ENCODE measurements at regions not wholly inside any gene's neighbourhood (a gene's known extent, or its start where the extent isn't known, plus 50 kb on each side); places are given as distances from the start of the nearest gene placed in this dataset.

DNA sequence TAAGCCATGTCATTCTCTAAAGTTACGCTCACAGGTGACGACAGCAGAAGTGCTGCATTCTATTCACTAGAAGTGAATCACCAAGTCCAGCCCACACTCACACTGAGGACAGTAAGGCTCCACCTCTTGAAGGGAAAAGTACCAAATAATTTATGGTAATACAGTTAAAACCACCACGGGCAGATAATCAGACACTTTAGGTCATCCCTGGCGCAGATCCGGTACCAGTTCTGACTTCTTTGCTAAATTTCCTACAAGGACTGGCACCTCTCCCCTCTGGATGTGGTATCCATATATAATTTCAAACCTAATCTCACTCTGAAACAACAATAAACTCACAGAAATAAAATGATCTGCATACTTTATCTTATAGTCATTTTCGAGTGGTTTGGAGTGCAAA lies 954.7 kb upstream of the GHITM start:
- Histone ChIP-seq H3K27ac (ENCODE audit: poor library complexity, severe bottlenecking) (no peak overlapping the region), H3K4me1 (ENCODE audit: insufficient read depth, poor library complexity, severe bottlenecking) (no peaks in the 10 kb centered on the region), H3K4me3 (ENCODE audit: severe bottlenecking) (no peak overlapping the region), H3K9me3 (ENCODE audit: severe bottlenecking) (no peaks in the 10 kb centered on the region), H3K36me3 (ENCODE audit: low read depth) (no peaks in the 10 kb centered on the region), H3K27me3 (ENCODE audit: insufficient read depth, poor library complexity, severe bottlenecking) (no peaks in the 10 kb centered on the region)
- no peak for TF ChIP-seq CTCF (IDR thresholded peaks at IDR 0.05; ENCODE audit: poor library complexity, severe bottlenecking)
- DNase-seq (ENCODE audit: low spot score) (no peak), ATAC-seq (ENCODE audit: low read depth) (no peak)

GRCh38 chr10:83190614-83191013 lies 948.7 kb upstream of the GHITM start:
- Histone ChIP-seq H3K9me3 (ENCODE audit: severe bottlenecking) (no peaks in the 10 kb centered on the region), H3K36me3 (ENCODE audit: low read depth) (no peaks in the 10 kb centered on the region), H3K27me3 (ENCODE audit: insufficient read depth, poor library complexity, severe bottlenecking) (no peaks in the 10 kb centered on the region), H3K4me3 (ENCODE audit: severe bottlenecking) (no peak overlapping the region), H3K4me1 (ENCODE audit: insufficient read depth, poor library complexity, severe bottlenecking) (no peaks in the 10 kb centered on the region), H3K27ac (ENCODE audit: poor library complexity, severe bottlenecking) (no peak overlapping the region)
- ATAC-seq (ENCODE audit: low read depth) = no peak
- DNase-seq (ENCODE audit: low spot score) = no peak
- TF ChIP-seq CTCF (IDR thresholded peaks at IDR 0.05; ENCODE audit: poor library complexity, severe bottlenecking) = no peak

DNA sequence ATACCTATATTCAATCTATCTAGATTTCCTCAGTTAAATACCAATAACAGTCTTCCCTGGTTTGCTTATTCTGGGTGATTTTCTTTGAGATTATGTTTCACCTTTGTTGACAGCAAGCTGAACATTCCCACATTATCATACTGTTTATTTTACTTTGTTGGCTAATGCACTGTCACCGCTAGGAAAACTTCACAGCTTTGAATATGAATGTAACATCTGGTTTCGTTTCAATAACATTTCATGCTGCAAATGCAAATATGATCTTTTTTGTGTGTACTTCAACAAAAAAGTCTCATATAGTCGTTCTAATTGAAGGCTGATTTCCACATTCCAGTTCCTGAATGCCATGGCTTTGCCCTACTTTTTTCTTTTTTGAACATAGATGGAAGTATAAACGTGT lies 946.3 kb upstream of the GHITM start:
- ATAC-seq (ENCODE audit: low read depth) (no peak), DNase-seq (ENCODE audit: low spot score) (no peak)
- Histone ChIP-seq H3K9me3 (ENCODE audit: severe bottlenecking) (no peaks in the 10 kb centered on the region), H3K4me3 (ENCODE audit: severe bottlenecking) (no peak overlapping the region), H3K27me3 (ENCODE audit: insufficient read depth, poor library complexity, severe bottlenecking) (no peaks in the 10 kb centered on the region), H3K4me1 (ENCODE audit: insufficient read depth, poor library complexity, severe bottlenecking) (no peaks in the 10 kb centered on the region), H3K36me3 (ENCODE audit: low read depth) (no peaks in the 10 kb centered on the region), H3K27ac (ENCODE audit: poor library complexity, severe bottlenecking) (no peak overlapping the region)
- TF ChIP-seq CTCF (IDR thresholded peaks at IDR 0.05; ENCODE audit: poor library complexity, severe bottlenecking) = no peak

DNA sequence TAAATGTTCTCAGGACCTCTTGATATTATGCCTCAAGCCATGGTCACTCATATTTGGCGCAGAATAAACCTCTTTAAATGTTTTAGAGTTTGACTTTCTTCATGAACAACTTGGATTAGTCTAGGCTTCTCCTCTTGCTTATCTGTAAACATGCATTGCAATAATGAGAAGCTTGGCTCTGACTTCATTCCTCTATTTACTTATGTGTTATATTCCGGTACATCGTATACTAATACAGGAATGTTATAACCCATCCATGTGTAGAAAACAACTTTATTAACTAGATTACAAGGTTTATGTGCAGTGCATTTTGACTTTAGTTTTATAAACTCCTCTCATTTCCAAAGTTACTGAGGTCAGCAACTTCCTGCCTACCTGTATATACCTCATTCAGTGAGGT lies 944.3 kb upstream of the GHITM start:
- no peaks in the 10 kb centered on the region for H3K4me1 ChIP-seq (ENCODE audit: insufficient read depth, poor library complexity, severe bottlenecking)
- TF ChIP-seq CTCF (IDR thresholded peaks at IDR 0.05; ENCODE audit: poor library complexity, severe bottlenecking) = no peak
- H3K9me3 ChIP-seq (ENCODE audit: severe bottlenecking) = no peaks in the 10 kb centered on the region
- no peak overlapping the region for H3K4me3 ChIP-seq (ENCODE audit: severe bottlenecking)
- H3K36me3 ChIP-seq (ENCODE audit: low read depth) = no peaks in the 10 kb centered on the region
- no peaks in the 10 kb centered on the region for H3K27me3 ChIP-seq (ENCODE audit: insufficient read depth, poor library complexity, severe bottlenecking)
- ATAC-seq (ENCODE audit: low read depth) = no peak
- DNase-seq (ENCODE audit: low spot score) = no peak
- H3K27ac ChIP-seq (ENCODE audit: poor library complexity, severe bottlenecking) = no peak overlapping the region

- Histone ChIP-seq H3K36me3 (ENCODE audit: low read depth) (no peaks in the 10 kb centered on the region), H3K4me1 (ENCODE audit: insufficient read depth, poor library complexity, severe bottlenecking) (no peaks in the 10 kb centered on the region), H3K27ac (ENCODE audit: poor library complexity, severe bottlenecking) (no peak overlapping the region), H3K27me3 (ENCODE audit: insufficient read depth, poor library complexity, severe bottlenecking) (no peaks in the 10 kb centered on the region), H3K4me3 (ENCODE audit: severe bottlenecking) (no peak overlapping the region), H3K9me3 (ENCODE audit: severe bottlenecking) (no peaks in the 10 kb centered on the region)
- ATAC-seq (ENCODE audit: low read depth) (no peak), DNase-seq (ENCODE audit: low spot score) (no peak)
- TF ChIP-seq CTCF (IDR thresholded peaks at IDR 0.05; ENCODE audit: poor library complexity, severe bottlenecking) = no peak
Measured at GRCh38 chr10:83199374-83199773, 939.9 kb upstream of the GHITM start.

Data from RWPE2 (cell line).